ENCODE measurements at regions not wholly inside any gene's neighbourhood (a gene's known extent, or its start where the extent isn't known, plus 50 kb on each side); places are given as distances from the start of the nearest gene placed in this dataset.
A peak's percentile ranks its signal among the peaks of the same experiment; 100 is the strongest.

- DNase-seq (ENCODE audit: low read depth in 4 of 4, low spot score in 3 of 4), result no peak
Observed at GRCh38 chr7:10703059-10703458, 270.6 kb upstream of the PHF14 start.

DNA sequence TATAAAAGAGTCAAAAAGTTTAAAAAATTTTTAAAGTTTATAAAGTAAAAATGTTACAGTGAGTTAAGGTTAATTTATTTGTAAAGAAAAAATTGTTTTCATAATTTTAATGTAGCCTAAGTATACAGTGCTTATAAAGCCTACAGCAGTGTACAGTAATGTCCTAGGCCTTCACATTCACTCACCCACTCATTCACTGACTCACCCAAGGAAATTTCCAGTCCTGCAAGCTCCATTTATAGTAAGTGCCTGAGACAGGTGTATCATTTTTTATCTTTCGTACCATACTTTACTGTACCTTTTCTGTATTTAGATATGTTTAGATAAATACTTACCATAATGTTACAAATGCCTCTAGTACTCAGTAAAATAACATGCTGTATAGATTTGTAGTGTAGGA lies 269.7 kb upstream of the PHF14 start:
- DNase-seq (ENCODE audit: low read depth in 4 of 4, low spot score in 3 of 4), result no peak

DNA sequence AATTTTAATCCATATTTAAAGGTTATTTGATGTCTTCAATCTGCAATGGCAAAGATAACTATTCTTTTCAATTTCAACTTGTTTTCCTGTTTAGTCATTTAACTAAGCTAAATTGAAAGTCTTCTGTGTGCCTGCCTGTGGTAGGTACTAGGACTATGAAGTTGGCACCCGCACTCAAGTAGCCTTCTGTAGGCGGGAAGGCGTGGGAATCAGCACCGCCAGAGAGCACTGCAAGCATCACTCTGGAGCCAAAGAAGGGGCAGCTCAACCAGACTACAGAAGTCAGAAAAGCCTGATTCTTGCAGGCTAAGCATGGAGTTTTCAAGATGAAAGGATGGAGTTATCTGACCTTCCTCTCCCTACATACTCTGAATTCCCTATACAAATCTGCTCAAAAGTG lies 269.0 kb upstream of the PHF14 start:
- no peak for DNase-seq (ENCODE audit: low read depth in 4 of 4, low spot score in 3 of 4)

- DNase-seq (ENCODE audit: low read depth in 4 of 4, low spot score in 3 of 4), result no peak
Observed at GRCh38 chr7:10706875-10707493, 266.7 kb upstream of the PHF14 start.

DNA sequence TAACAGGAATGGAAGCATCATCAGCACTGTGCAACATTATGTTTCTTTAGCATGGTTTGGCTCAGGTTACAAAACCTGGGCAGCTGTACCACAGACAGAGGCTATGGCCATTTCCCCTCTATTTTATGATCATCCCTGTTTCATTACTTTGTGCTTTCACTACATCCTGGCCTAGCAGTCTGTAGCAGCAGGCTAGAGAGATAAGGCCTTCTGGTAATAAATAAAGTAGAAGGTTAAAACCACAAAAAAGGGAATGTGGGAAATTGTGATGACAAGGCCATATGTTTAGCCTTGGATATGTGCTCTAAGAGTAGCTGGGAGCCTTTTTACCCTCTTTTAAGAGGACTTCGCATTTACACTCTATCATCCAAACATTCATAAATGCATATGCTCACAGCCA lies 266.2 kb upstream of the PHF14 start:
- no peak for DNase-seq (ENCODE audit: low read depth in 4 of 4, low spot score in 3 of 4)

DNA sequence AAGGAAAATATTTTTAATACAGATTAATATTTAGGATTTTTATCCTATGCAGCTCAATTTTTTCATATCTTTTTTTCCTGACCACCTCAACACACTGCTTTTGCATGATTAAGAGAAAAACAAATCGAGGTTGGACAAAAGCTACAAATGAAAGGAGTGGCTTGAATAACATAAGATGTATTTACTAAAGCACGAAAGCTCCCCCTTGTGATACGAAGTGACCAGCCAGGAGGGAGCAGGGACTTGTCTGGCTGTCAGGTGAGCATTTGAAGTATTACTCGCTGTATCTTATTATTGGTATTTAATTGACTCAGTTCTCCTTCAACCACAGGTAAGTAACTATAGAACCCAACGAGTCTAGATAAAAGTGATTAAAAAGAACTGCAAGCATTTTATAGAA lies 265.2 kb upstream of the PHF14 start:
- DNase-seq (ENCODE audit: low read depth in 4 of 4, low spot score in 3 of 4), result peak in 1 of 4 donors; percentile 14

DNA sequence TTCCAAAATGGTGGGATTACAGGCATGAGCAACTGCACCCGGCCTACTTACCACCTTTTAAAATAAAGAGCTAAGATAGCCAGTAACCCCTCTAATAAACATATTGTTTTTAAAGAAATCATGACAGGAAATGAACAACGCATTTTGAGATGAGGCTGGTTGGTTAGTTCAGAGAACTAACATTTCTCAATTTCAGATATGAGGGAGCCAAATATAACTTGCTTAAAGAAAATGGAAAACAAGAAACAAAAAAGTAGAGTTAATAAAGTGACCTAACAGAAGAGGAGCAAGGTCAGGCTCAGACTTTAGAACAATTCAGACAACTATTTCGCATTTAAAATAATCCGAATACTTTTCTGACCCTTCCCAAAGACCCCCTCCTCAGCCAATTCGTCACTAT lies 254.9 kb upstream of the PHF14 start:
- no peak for DNase-seq (ENCODE audit: low read depth in 4 of 4, low spot score in 3 of 4)

GRCh38 chr7:10720042-10720441 lies 253.6 kb upstream of the PHF14 start:
- DNase-seq (ENCODE audit: low read depth in 4 of 4, low spot score in 3 of 4), result no peak

DNA sequence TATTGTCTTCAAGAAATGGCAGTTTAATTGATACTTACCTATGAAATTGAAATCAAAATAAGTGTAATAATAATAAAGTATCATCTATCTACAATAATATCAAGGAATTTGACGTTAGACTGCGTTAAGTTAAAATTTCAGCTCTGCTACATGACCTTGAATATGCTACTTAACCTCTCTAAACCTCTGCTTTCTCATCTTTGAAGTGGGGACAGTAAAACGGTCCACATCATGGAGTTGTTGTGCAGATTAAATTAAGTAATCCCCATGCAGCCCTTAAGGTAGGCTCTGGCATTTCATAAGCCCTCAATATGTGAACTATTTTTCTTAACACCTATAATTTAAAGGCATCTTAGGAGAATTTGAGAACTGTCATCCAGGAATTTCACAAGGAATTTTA lies 252.4 kb upstream of the PHF14 start:
- DNase-seq (ENCODE audit: low read depth in 4 of 4, low spot score in 3 of 4), result no peak

GRCh38 chr7:10723832-10724231 lies 249.8 kb upstream of the PHF14 start:
- no peak for DNase-seq (ENCODE audit: low read depth in 4 of 4, low spot score in 3 of 4)

GRCh38 chr7:10724449-10724848 lies 249.2 kb upstream of the PHF14 start:
- no peak for DNase-seq (ENCODE audit: low read depth in 4 of 4, low spot score in 3 of 4)

- no peak for DNase-seq (ENCODE audit: low read depth in 4 of 4, low spot score in 3 of 4)
Observed at GRCh38 chr7:10727636-10728035, 246.0 kb upstream of the PHF14 start.

- no peak for DNase-seq (ENCODE audit: low read depth in 4 of 4, low spot score in 3 of 4)
Observed at GRCh38 chr7:10731253-10731773, 242.4 kb upstream of the PHF14 start.

DNA sequence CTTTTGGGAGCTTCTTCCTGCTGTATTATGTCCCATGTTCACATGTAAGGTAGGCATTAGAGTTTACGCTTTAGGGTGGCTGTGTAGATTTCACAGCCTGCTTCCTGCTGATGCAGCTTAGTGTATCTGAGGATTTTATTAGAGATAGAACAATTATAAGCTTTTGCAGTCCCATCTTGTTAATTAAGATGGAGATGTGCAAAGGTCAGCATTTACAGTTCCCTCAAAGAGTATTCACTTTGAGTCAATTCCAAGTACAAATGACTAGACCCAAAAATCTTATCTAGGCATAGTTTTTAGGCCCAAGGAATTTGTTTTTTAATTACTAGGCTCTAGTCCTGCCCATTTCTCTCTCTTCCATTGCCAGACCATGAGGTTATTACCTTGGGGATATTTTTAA lies 239.9 kb upstream of the PHF14 start:
- no peak for DNase-seq (ENCODE audit: low read depth in 4 of 4, low spot score in 3 of 4)

- no peak for DNase-seq (ENCODE audit: low read depth in 4 of 4, low spot score in 3 of 4)
Observed at GRCh38 chr7:10734595-10734994, 239.1 kb upstream of the PHF14 start.

GRCh38 chr7:10739401-10739800 lies 234.3 kb upstream of the PHF14 start:
- DNase-seq (ENCODE audit: low read depth in 4 of 4, low spot score in 3 of 4), result no peak

- DNase-seq (ENCODE audit: low read depth in 4 of 4, low spot score in 3 of 4), result no peak
Observed at GRCh38 chr7:10740805-10741204, 232.9 kb upstream of the PHF14 start.

- DNase-seq (ENCODE audit: low read depth in 4 of 4, low spot score in 3 of 4), result no peak
Observed at GRCh38 chr7:10756981-10757380, 216.7 kb upstream of the PHF14 start.

DNA sequence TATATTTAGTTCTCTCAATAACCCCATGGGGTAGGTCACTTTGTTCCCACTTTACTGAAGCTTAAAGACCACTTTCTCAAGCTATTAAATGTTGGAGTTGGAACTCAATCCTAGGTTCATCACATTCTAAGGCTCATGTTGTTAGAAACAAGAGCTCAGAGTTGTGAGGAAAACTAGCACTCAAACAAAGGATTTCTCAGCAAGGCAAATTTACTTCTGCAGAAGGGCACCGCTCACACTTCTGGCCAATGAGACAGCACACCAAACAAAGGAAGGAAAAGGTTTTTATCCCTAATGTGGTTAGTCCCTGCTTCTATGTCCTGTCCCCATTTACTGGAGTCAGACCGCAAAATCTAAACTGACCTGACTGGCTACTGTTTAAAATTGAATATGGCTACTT lies 214.6 kb upstream of the PHF14 start:
- no peak for DNase-seq (ENCODE audit: low read depth in 4 of 4, low spot score in 3 of 4)

GRCh38 chr7:10767771-10768170 lies 205.9 kb upstream of the PHF14 start:
- DNase-seq (ENCODE audit: low read depth in 4 of 4, low spot score in 3 of 4), result no peak

- DNase-seq (ENCODE audit: low read depth in 4 of 4, low spot score in 3 of 4), result no peak
Observed at GRCh38 chr7:10770176-10770575, 203.5 kb upstream of the PHF14 start.

DNA sequence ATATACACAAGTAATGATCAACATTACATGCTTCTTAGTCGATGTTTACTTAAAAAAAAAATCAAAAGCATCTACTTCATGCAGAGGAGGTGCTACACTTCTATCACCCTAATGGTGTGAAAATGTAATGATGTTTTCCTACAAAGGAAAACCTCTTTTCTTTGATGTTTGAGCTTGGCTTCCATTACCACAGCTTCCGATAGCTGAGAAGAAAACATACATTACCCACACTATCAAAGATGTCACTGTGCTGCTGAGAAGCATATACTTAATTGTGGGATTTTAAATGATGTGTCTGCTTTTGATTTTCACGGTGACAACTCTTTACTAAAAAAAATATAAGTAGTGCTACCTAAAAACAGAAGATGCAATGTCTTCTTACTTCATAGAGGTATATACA lies 200.2 kb upstream of the PHF14 start:
- no peak for DNase-seq (ENCODE audit: low read depth in 4 of 4, low spot score in 3 of 4)

Data from right renal pelvis (tissue), 4 donors.